CD14-positive monocyte (primary cell): ENCODE measurements at regions not wholly inside any gene's neighbourhood (a gene's known extent, or its start where the extent isn't known, plus 50 kb on each side); places are given as distances from the start of the nearest gene placed in this dataset.
A peak's percentile ranks its signal among the peaks of the same experiment; 100 is the strongest.

ENCODE experiments used
- DNase-seq, 3 donors: peaks; one replicate each; pipeline ENCODE4 v3.0.0-alpha.2; 2011 to 2022
- H2AFZ ChIP-seq: 2 replicates; pipeline ENCODE4 v1.6.0; 2012; ENCODE audit warnings: mild to moderate bottlenecking, low read depth, low read length, inconsistent platforms; ENCODE audit not compliant: insufficient read depth, poor library complexity, severe bottlenecking
- H3K27ac ChIP-seq, 2 donors: 1 replicate in 1 of 2; 2 replicates in 1 of 2; pipeline ENCODE4 v1.5.1; 2012 to 2013; ENCODE audit warnings: low read length in 2 of 2, control low read depth in 1 of 2, inconsistent platforms in 1 of 2, low read depth in 1 of 2, mild to moderate bottlenecking in 1 of 2
- H3K27me3 ChIP-seq, 2 donors: one replicate each; pipeline versions ENCODE4 v1.6.0 to v1.6.1; 2011 to 2013; ENCODE audit warnings: low read length in 2 of 2; ENCODE audit not compliant: control insufficient read depth in 2 of 2, insufficient read depth in 2 of 2
- H3K36me3 ChIP-seq, 2 donors: replicated peaks in 1 of 2; 1 replicate in 1 of 2; 2 replicates in 1 of 2; pipeline versions ENCODE4 v1.5.1 to v1.6.1; 2012 to 2013; ENCODE audit warnings: low read length in 2 of 2, control low read depth in 1 of 2, inconsistent platforms in 1 of 2, mild to moderate bottlenecking in 1 of 2; ENCODE audit not compliant: insufficient read depth in 2 of 2, control insufficient read depth in 1 of 2
- H3K4me1 ChIP-seq, 2 donors: 1 replicate in 1 of 2; 2 replicates in 1 of 2; pipeline versions ENCODE4 v1.5.1 to v1.6.1; 2012 to 2013; ENCODE audit warnings: low read length in 2 of 2, control low read depth in 1 of 2, inconsistent platforms in 1 of 2, mild to moderate bottlenecking in 1 of 2, moderate library complexity in 1 of 2; ENCODE audit not compliant: insufficient read depth in 2 of 2, control insufficient read depth in 1 of 2
- H3K4me2 ChIP-seq: replicated peaks from 2 replicates; pipeline ENCODE3; 2012; ENCODE audit warnings: low read length, moderate library complexity, mild to moderate bottlenecking; ENCODE audit not compliant: poor library complexity, severe bottlenecking; ENCODE audit errors: extremely low read depth
- H3K4me3 ChIP-seq, 3 experiments: fragments of 200-600 bp in 1 of 3; sonication (generic) in 1 of 3; replicated peaks in 1 of 3; 1 replicate in 2 of 3; 2 replicates in 1 of 3; pipeline ENCODE4 v1.5.1; 2011 to 2013; ENCODE audit warnings: low read length in 3 of 3, mild to moderate bottlenecking in 3 of 3, control low read depth in 2 of 3, low read depth in 2 of 3, inconsistent platforms in 1 of 3, moderate library complexity in 1 of 3
- H3K79me2 ChIP-seq: 2 replicates; pipeline ENCODE4 v1.6.0; 2012; ENCODE audit warnings: mild to moderate bottlenecking, control low read depth, inconsistent platforms, low read length, moderate library complexity; ENCODE audit not compliant: insufficient read depth
- H3K9ac ChIP-seq: 2 replicates; pipeline ENCODE4 v1.6.0; 2017; ENCODE audit warnings: low read length, mild to moderate bottlenecking; ENCODE audit not compliant: insufficient read depth, poor library complexity, severe bottlenecking
- H3K9me3 ChIP-seq, 2 donors: replicated peaks in 1 of 2; 1 replicate in 1 of 2; 2 replicates in 1 of 2; pipeline versions ENCODE4 v1.5.1 to v1.6.1; 2012 to 2013; ENCODE audit warnings: low read length in 2 of 2, control low read depth in 1 of 2; ENCODE audit not compliant: control insufficient read depth in 1 of 2, insufficient read depth in 1 of 2
- H4K20me1 ChIP-seq: 2 replicates; pipeline ENCODE4 v1.6.0; 2012; ENCODE audit warnings: mild to moderate bottlenecking, low read length, control low read depth, moderate library complexity; ENCODE audit not compliant: insufficient read depth
- H3K27ac Mint-ChIP-seq, 7 donors: one replicate each; pipeline ENCODE4 v1.8.0; 2020; ENCODE audit warnings: mild to moderate bottlenecking in 7 of 7, mixed read lengths in 7 of 7, moderate library complexity in 6 of 7, inconsistent platforms in 2 of 7
- H3K27me3 Mint-ChIP-seq, 3 donors: one replicate each; pipeline ENCODE4 v1.8.0; 2021 to 2022; ENCODE audit warnings: low read depth in 3 of 3, mild to moderate bottlenecking in 3 of 3, mixed read lengths in 3 of 3, moderate library complexity in 3 of 3, inconsistent platforms in 1 of 3
- H3K36me3 Mint-ChIP-seq, 2 donors: one replicate each; pipeline ENCODE4 v1.8.0; 2020; ENCODE audit warnings: mixed read lengths in 2 of 2, inconsistent platforms in 1 of 2, mild to moderate bottlenecking in 1 of 2
- H3K4me1 Mint-ChIP-seq: one replicate; pipeline ENCODE4 v1.8.0; 2020; ENCODE audit warnings: mild to moderate bottlenecking, mixed read lengths
- H3K4me3 Mint-ChIP-seq, 2 donors: one replicate each; pipeline ENCODE4 v1.8.0; 2020; ENCODE audit warnings: mild to moderate bottlenecking in 2 of 2, mixed read lengths in 2 of 2, moderate library complexity in 1 of 2
- H3K9me3 Mint-ChIP-seq, 7 donors: one replicate each; pipeline ENCODE4 v1.8.0; 2020 to 2022; ENCODE audit warnings: mixed read lengths in 7 of 7, mild to moderate bottlenecking in 6 of 7, moderate library complexity in 6 of 7, inconsistent platforms in 2 of 7
- WGBS: methylation state at CpG from one replicate; pipeline ENCODE4 v1.1.5; 2013; ENCODE audit warnings: missing lambda C conversion rate; ENCODE audit not compliant: insufficient coverage; 5-methylcytosine and 5-hydroxymethylcytosine counted together
- intact Hi-C, 2 donors: fragments of 100-400 bp; cut with micrococcal nuclease; formaldehyde crosslinking; loops; one replicate each; pipeline versions ENCODE4 v1.15.0 to v1.15.1; 2023
- TF ChIP-seq, protein P1 (sequence below): fragments of 200-600 bp; IDR thresholded peaks from one replicate; pipeline ENCODE4 v1.8.0; 2022; ENCODE audit warnings: antibody characterized with exemption, mild to moderate bottlenecking

DNA sequence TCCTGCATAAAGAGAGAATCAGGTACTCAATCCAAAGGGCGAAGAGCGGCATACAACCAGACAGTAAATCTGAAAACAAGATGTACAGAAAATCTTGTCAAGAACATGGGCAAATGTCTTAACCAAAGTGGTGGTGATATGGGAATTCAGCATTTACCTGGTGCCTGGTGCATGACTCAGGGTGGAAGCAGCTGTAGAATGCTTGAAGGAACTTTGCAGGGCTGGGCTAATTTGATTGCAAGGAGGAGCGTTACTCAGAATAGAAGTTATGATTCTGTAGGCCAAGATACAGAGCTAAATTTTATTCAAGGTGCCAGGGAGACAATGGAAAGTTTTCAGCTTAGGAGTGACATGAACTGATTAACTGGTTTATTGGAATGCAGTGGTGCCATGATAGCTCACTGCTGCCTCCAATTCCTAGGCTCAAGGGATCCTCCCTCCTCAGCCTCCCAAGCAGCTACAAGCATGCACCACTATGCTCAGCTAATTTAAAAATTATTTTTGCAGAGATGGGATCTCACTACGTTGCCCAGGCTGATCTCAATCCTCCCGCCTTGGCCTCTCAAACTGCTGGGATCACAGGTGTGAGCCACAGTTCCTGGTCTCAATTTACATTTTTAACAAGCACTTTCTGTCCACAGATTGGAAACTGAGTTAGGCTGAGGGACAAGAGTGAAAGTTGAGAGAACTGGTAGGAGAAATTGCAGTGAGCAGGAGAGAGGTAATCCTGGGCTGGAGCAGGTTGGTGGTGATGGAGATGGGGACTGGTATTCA lies 91.5 kb upstream of the TBC1D5 start:
- Mint-ChIP-seq H3K4me3 (peak overlapping the region in 1 of 2 donors; percentile 18), H3K9me3 (peaks cover 0 to 2% (median 0%) of the 10 kb centered on the region in 7 donors), H3K27ac (peak overlapping the region in 1 of 7 donors; percentile 23), H3K36me3 (no peaks in the 10 kb centered on the region), H3K4me1 (peaks cover 5% of the 10 kb centered on the region), H3K27me3 (peaks cover 0 to 3% (median 0%) of the 10 kb centered on the region in 3 donors)
- Histone ChIP-seq H3K9me3 (no peaks in the 10 kb centered on the region), H3K27ac (no peak overlapping the region), H3K36me3 (no peaks in the 10 kb centered on the region), H2AFZ (no peak overlapping the region), H3K4me1 (no peaks in the 10 kb centered on the region), H3K9ac (no peak overlapping the region), H3K4me2 (no peak overlapping the region), H4K20me1 (no peaks in the 10 kb centered on the region), H3K79me2 (no peaks in the 10 kb centered on the region), H3K27me3 (no peaks in the 10 kb centered on the region), H3K4me3 (no peak overlapping the region)
- TF ChIP-seq, protein P1, sequence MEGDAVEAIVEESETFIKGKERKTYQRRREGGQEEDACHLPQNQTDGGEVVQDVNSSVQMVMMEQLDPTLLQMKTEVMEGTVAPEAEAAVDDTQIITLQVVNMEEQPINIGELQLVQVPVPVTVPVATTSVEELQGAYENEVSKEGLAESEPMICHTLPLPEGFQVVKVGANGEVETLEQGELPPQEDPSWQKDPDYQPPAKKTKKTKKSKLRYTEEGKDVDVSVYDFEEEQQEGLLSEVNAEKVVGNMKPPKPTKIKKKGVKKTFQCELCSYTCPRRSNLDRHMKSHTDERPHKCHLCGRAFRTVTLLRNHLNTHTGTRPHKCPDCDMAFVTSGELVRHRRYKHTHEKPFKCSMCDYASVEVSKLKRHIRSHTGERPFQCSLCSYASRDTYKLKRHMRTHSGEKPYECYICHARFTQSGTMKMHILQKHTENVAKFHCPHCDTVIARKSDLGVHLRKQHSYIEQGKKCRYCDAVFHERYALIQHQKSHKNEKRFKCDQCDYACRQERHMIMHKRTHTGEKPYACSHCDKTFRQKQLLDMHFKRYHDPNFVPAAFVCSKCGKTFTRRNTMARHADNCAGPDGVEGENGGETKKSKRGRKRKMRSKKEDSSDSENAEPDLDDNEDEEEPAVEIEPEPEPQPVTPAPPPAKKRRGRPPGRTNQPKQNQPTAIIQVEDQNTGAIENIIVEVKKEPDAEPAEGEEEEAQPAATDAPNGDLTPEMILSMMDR, result no peak
- DNase-seq, result no peak
- intact Hi-C loops, result no loop called here
- 100% methylated on average over 3 of the region's 5 CpGs for WGBS

GRCh38 chr3:17832016-17832415 lies 89.6 kb upstream of the TBC1D5 start:
- no peaks in the 10 kb centered on the region for H4K20me1 ChIP-seq
- intact Hi-C loops, result no loop called here
- WGBS, result no CpG with 5 or more reads among the region's 2 CpGs
- Mint-ChIP-seq H3K27ac (no peak overlapping the region), H3K4me3 (no peak overlapping the region), H3K9me3 (peaks cover 0 to 2% (median 0%) of the 10 kb centered on the region in 7 donors), H3K4me1 (peaks cover 5% of the 10 kb centered on the region), H3K36me3 (no peaks in the 10 kb centered on the region), H3K27me3 (peaks cover 0 to 3% (median 0%) of the 10 kb centered on the region in 3 donors)
- H3K27ac ChIP-seq, result no peak overlapping the region
- H3K4me3 ChIP-seq, result no peak overlapping the region
- H3K79me2 ChIP-seq, result no peaks in the 10 kb centered on the region
- TF ChIP-seq, protein P1, result no peak
- H3K9me3 ChIP-seq, result no peaks in the 10 kb centered on the region
- no peak overlapping the region for H3K4me2 ChIP-seq
- H3K9ac ChIP-seq, result no peak overlapping the region
- no peak for DNase-seq
- no peaks in the 10 kb centered on the region for H3K36me3 ChIP-seq
- no peaks in the 10 kb centered on the region for H3K27me3 ChIP-seq
- H3K4me1 ChIP-seq, result no peaks in the 10 kb centered on the region
- no peak overlapping the region for H2AFZ ChIP-seq
